ENCODE measurements at regions not wholly inside any gene's neighbourhood (a gene's known extent, or its start where the extent isn't known, plus 50 kb on each side); places are given as distances from the start of the nearest gene placed in this dataset.

GRCh38 chrX:17206584-17206983 lies 168.4 kb upstream of the NHS start:
- no peak for DNase-seq

- no peak for DNase-seq
These were observed 160.0 kb upstream of the NHS start for GRCh38 chrX:17214962-17215361.

DNA sequence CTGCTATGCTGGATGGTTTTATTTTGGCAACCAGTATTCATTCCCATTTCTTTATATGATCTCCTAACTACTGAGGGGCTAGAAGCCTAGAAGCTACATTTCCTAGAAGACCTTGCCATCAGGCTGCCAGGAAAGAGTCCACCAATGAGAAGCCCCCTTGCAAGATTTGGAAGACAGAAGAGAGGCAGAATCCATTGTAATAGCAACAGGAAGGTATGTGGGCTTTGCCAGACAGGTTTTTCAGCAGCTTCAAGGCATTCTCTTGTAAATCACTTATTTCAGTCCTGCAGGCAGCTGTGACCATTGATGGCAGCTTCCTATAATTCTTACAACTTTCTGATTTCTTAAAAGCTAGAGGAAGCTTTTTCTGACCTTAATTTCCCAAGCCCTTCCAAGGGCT lies 148.3 kb upstream of the NHS start:
- no peak for DNase-seq

DNA sequence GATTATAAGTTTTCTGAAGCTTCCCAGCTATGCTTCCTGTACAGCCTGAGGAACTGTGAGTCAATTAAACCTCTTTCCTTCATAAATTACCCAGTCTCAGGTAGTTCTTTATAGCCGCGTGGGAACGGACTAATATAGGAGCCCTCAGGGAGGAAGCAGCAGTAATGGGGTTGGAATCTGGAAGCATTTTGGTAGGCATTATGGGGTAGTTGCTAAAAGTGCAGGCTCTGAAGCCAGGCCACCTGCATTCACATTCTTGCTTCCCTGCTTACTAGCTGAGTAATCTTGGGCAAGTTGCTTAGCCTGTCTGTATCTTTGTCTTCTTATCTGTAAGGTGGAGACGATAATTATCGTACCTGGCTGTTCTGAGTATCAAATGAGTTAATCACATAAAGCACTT lies 137.9 kb upstream of the NHS start:
- no peak for DNase-seq

- peak; percentile 50 for DNase-seq
These were observed 132.5 kb upstream of the NHS start for GRCh38 chrX:17242470-17242869.

GRCh38 chrX:17247144-17247543 lies 127.9 kb upstream of the NHS start:
- no peak for DNase-seq

GRCh38 chrX:17262123-17262522 lies 112.9 kb upstream of the NHS start:
- no peak for DNase-seq

GRCh38 chrX:17266136-17266535 lies 108.9 kb upstream of the NHS start:
- DNase-seq: no peak

GRCh38 chrX:17278961-17279360 lies 96.0 kb upstream of the NHS start:
- no peak for DNase-seq

- no peak for DNase-seq
These were observed 89.0 kb upstream of the NHS start for GRCh38 chrX:17285983-17286382.

GRCh38 chrX:17291171-17291900 lies 83.7 kb upstream of the NHS start:
- no peak for DNase-seq

GRCh38 chrX:17292111-17292527 lies 82.9 kb upstream of the NHS start:
- DNase-seq: peak; percentile 37

DNA sequence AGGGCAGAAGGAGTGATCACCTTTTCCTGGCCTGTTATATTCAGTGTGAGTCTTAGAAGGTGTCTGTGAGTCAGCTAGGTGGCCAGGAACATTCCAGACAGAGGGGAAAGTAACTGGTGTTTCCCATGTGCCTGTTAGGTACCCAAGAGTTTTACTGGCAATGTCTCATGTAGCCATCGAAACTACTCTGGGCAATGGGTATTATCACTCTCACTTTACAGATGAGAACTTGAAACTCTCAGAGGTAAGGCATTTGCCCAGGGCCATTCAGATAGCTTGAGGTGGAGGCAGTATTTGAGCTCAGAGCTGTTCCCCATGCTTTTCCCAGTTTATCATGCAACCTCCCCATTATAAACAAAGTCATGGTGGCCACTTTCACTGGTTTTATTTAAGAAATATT lies 80.4 kb upstream of the NHS start:
- no peak for DNase-seq

- no peak for DNase-seq
These were observed 79.2 kb upstream of the NHS start for GRCh38 chrX:17295791-17296190.

DNA sequence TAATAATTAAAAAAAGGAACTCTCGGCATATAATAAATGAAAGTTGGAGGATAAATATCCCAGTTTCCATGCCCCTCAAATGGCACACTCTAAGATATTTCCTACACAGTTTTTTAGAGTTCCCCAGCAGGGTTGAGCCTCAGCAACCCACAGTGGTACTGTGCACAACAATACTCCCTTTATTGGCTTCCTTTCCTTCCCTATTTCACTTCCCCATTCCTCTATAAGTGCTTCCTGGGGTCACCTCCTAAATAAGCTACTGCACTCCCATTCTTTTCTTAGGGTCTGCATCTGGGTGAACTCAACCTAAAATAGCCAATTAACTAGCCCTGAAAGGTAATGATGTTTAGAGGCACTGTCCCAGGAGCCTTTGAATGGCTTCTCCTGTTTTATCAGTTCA lies 76.4 kb upstream of the NHS start:
- no peak for DNase-seq

GRCh38 chrX:17299206-17299605 lies 75.8 kb upstream of the NHS start:
- DNase-seq: no peak

DNA sequence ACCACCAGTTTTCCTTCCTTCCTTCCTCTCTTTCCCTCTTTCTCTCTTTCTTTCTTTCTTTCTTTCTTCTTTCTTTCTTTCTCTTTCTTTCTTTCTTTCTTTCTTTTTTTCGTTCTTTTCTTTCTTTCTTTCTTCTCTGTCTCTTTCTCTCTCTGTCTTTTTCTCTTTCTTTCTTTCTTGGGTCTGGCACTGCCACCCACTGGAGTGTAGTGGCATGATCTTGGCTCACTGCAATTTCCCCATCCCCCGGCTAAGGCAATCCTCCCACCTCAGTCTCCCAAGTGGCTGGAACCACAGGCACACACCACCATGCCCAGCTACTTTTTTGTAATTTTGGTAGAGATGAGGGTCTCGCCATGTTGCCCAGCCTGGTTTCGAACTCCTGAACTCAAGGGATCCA lies 51.6 kb upstream of the NHS start:
- no peak for DNase-seq

Measured in right forelimb (tissue), 1 donor.